ENCODE measurements at regions not wholly inside any gene's neighbourhood (a gene's known extent, or its start where the extent isn't known, plus 50 kb on each side); places are given as distances from the start of the nearest gene placed in this dataset.

- Histone ChIP-seq H3K4ac (ENCODE audit: low read depth, low read length) (no peak overlapping the region), H2BK5ac (ENCODE audit: insufficient read length, low read length) (no peak overlapping the region), H2BK12ac (ENCODE audit: insufficient read length, low read depth, low read length) (no peak overlapping the region), H3K27me3 (ENCODE audit: insufficient read depth, low read length) (no peaks in the 10 kb centered on the region), H3K9ac (ENCODE audit: extremely low read depth, insufficient read length, low read length) (no peak overlapping the region), H3K79me1 (ENCODE audit: insufficient read depth, low read depth, low read length, poor library complexity, severe bottlenecking) (no peaks in the 10 kb centered on the region), H2AK5ac (ENCODE audit: insufficient read length, low read length) (no peak overlapping the region), H4K20me1 (ENCODE audit: control insufficient read depth, insufficient read depth, insufficient read length) (no peaks in the 10 kb centered on the region), H3K4me1 (ENCODE audit: insufficient read depth, low read length) (no peaks in the 10 kb centered on the region), H4K8ac (replicated peaks; ENCODE audit: insufficient read length, low read depth, low read length) (no peak overlapping the region), H4K91ac (ENCODE audit: insufficient read length, low read depth, low read length) (no peak overlapping the region), H2AFZ (ENCODE audit: low read length) (no peak overlapping the region), H2BK15ac (ENCODE audit: low read depth, low read length) (no peak overlapping the region), H3K56ac (ENCODE audit: insufficient read length, low read depth, low read length) (no peak overlapping the region), H3K14ac (ENCODE audit: insufficient read depth, low read length) (no peak overlapping the region), H3K23me2 (ENCODE audit: insufficient read length, low read depth, low read length, poor library complexity, severe bottlenecking) (no peaks in the 10 kb centered on the region), H3K23ac (ENCODE audit: insufficient read length, low read depth, low read length) (no peak overlapping the region), H2BK120ac (ENCODE audit: low read depth, low read length, poor library complexity, severe bottlenecking) (no peak overlapping the region), H3T11ph (ENCODE audit: low read length) (no peak overlapping the region), H3K27ac (ENCODE audit: insufficient read length, low read depth, low read length) (no peak overlapping the region), H3K9me3 (ENCODE audit: control insufficient read depth, low read depth, low read length) (peaks cover 31% of the 10 kb centered on the region), H2BK20ac (ENCODE audit: low read depth, low read length, poor library complexity, severe bottlenecking) (no peak overlapping the region), H3K79me2 (ENCODE audit: insufficient read depth, low read length) (no peaks in the 10 kb centered on the region), H3K4me2 (ENCODE audit: insufficient read depth, insufficient read length, low read length) (no peak overlapping the region), H3K18ac (ENCODE audit: insufficient read length, low read depth, low read length) (no peak overlapping the region), H4K5ac (ENCODE audit: insufficient read length, low read depth, low read length) (no peak overlapping the region)
- H3K27me3 Mint-ChIP-seq (ENCODE audit: low read depth), result peaks cover 2% of the 10 kb centered on the region; the same call in 1 of the 2 replicates
- no peaks in the 10 kb centered on the region; a peak in 3 of 7 replicates for H3K36me3 Mint-ChIP-seq (ENCODE audit: insufficient read depth in 1 of 3, low read depth in 3 of 3)
- H3K27ac Mint-ChIP-seq, result no peak overlapping the region
- H3K4me3 Mint-ChIP-seq, result no peak overlapping the region
- no peak for TF ChIP-seq CTCF (conservative IDR thresholded peaks at IDR 0.05)
- no peak for DNase-seq
- H3K4me1 Mint-ChIP-seq, result peaks cover under 1 to 2% of the 10 kb centered on the region in 2 experiments; a peak in 2 of 4 replicates
- WGBS (ENCODE audit: extremely low coverage, insufficient read length, low lambda C conversion rate), result no CpG with 5 or more reads among the region's 33 CpGs
- peaks cover 66 to 68% of the 10 kb centered on the region in 2 experiments for H3K9me3 Mint-ChIP-seq
Observed at GRCh38 chrX:120732879-120733278, 103.0 kb upstream of the C1GALT1C1 start.
